Ishikawa (cell line): ENCODE measurements at regions not wholly inside any gene's neighbourhood (a gene's known extent, or its start where the extent isn't known, plus 50 kb on each side); places are given as distances from the start of the nearest gene placed in this dataset.

ENCODE experiments used
- CEBPB ChIP-seq: IDR thresholded peaks from 2 replicates; pipeline ENCODE4 v1.6.1; 2012
- EP300 ChIP-seq: IDR thresholded peaks from 2 replicates; pipeline ENCODE4 v1.6.1; 2012; ENCODE audit warnings: borderline replicate concordance
- FOXM1 ChIP-seq: IDR thresholded peaks from 2 replicates; pipeline ENCODE4 v1.6.1; 2012; ENCODE audit warnings: low read depth, borderline replicate concordance
- MAX ChIP-seq: IDR thresholded peaks from 2 replicates; pipeline ENCODE4 v1.6.1; 2012
- NFIC ChIP-seq: IDR thresholded peaks from 2 replicates; pipeline ENCODE4 v1.6.1; 2012
- RAD21 ChIP-seq: IDR thresholded peaks from 2 replicates; pipeline ENCODE4 v1.6.1; 2012; ENCODE audit warnings: low read depth
- REST ChIP-seq: IDR thresholded peaks from 2 replicates; pipeline ENCODE4 v1.6.1; 2012; ENCODE audit warnings: low read depth, mild to moderate bottlenecking
- TAF1 ChIP-seq: IDR thresholded peaks from 2 replicates; pipeline ENCODE4 v1.6.1; 2012; ENCODE audit warnings: low read depth, mild to moderate bottlenecking
- TEAD4 ChIP-seq: IDR thresholded peaks from 2 replicates; pipeline ENCODE4 v1.6.1; 2012
- YY1 ChIP-seq: IDR thresholded peaks from 2 replicates; pipeline ENCODE4 v1.6.1; 2012; ENCODE audit warnings: low read depth

- no peak for TF ChIP-seq CEBPB
- no peak for TF ChIP-seq MAX
- no peak for TF ChIP-seq NFIC
- no peak for TF ChIP-seq EP300
- no peak for TF ChIP-seq RAD21
- TF ChIP-seq TAF1: no peak
- TF ChIP-seq FOXM1: no peak
- no peak for TF ChIP-seq TEAD4
- no peak for TF ChIP-seq REST
- TF ChIP-seq YY1: no peak
Observed at GRCh38 chr6:27642744-27643456, 170.0 kb upstream of the ZNF184 start.
